DND-41 (cell line): ENCODE measurements at regions not wholly inside any gene's neighbourhood (a gene's known extent, or its start where the extent isn't known, plus 50 kb on each side); places are given as distances from the start of the nearest gene placed in this dataset.

Experiments used
- ATAC-seq: fragments of 200-7000 bp; cut with Tn5 transposase; 3 replicates; pipeline ENCODE4 v1.9.1; 2021; ENCODE audit warnings: low read depth; ENCODE audit not compliant: insufficient read depth
- DNase-seq: peaks from one replicate; pipeline ENCODE4 v3.0.0-alpha.2; 2020
- H2AFZ ChIP-seq: 2 replicates; pipeline ENCODE4 v1.6.0; 2012; ENCODE audit warnings: low read depth, low read length
- H3K27ac ChIP-seq: 2 replicates; pipeline ENCODE4 v1.5.1; 2012; ENCODE audit warnings: low read length, inconsistent platforms
- H3K27me3 ChIP-seq: fragments of 200-600 bp; sonication (generic); 2 replicates; pipeline ENCODE4 v1.6.0; 2012; ENCODE audit warnings: low read length, mild to moderate bottlenecking, inconsistent platforms; ENCODE audit not compliant: insufficient read depth, poor library complexity
- H3K36me3 ChIP-seq: 2 replicates; pipeline ENCODE4 v1.5.1; 2012; ENCODE audit warnings: low read length, inconsistent platforms; ENCODE audit not compliant: insufficient read depth
- H3K4me1 ChIP-seq: 2 replicates; pipeline ENCODE4 v1.5.1; 2012; ENCODE audit warnings: mild to moderate bottlenecking, low read length; ENCODE audit not compliant: insufficient read depth
- H3K4me2 ChIP-seq: 2 replicates; pipeline ENCODE4 v1.6.0; 2012; ENCODE audit warnings: mild to moderate bottlenecking, moderate library complexity, low read length, inconsistent platforms; ENCODE audit not compliant: insufficient read depth
- H3K4me3 ChIP-seq, 2 experiments: fragments of 200-600 bp in 1 of 2; shearing (Covaris generic) in 1 of 2; 2 replicates each; pipeline ENCODE4 v1.5.1; 2012 to 2016; ENCODE audit warnings: inconsistent platforms in 2 of 2, low read length in 2 of 2, mild to moderate bottlenecking in 2 of 2, low read depth in 1 of 2, moderate library complexity in 1 of 2
- H3K79me2 ChIP-seq: 2 replicates; pipeline ENCODE4 v1.6.0; 2012; ENCODE audit warnings: low read length, inconsistent platforms; ENCODE audit not compliant: insufficient read depth
- H3K9ac ChIP-seq: 2 replicates; pipeline ENCODE4 v1.6.0; 2012; ENCODE audit warnings: low read depth, mild to moderate bottlenecking, inconsistent platforms, low read length, moderate library complexity
- H3K9me3 ChIP-seq: 2 replicates; pipeline ENCODE4 v1.5.1; 2012; ENCODE audit warnings: low read length, moderate library complexity, mild to moderate bottlenecking, inconsistent platforms; ENCODE audit not compliant: insufficient read depth, severe bottlenecking
- H4K20me1 ChIP-seq: 2 replicates; pipeline ENCODE4 v1.6.0; 2012; ENCODE audit warnings: low read length; ENCODE audit not compliant: insufficient read depth
- EZH2 ChIP-seq: IDR thresholded peaks from 3 replicates; pipeline ENCODE4 v1.6.1; 2012; ENCODE audit warnings: borderline replicate concordance, low read depth, mild to moderate bottlenecking, moderate library complexity, low read length, inconsistent platforms; ENCODE audit not compliant: severe bottlenecking
- TF ChIP-seq, protein P1 (sequence below): IDR thresholded peaks from 2 replicates; pipeline ENCODE4 v1.5.1; 2012; ENCODE audit warnings: borderline replicate concordance, low read length, moderate library complexity, mild to moderate bottlenecking; ENCODE audit not compliant: poor library complexity, severe bottlenecking; ENCODE audit errors: extremely low read depth

DNA sequence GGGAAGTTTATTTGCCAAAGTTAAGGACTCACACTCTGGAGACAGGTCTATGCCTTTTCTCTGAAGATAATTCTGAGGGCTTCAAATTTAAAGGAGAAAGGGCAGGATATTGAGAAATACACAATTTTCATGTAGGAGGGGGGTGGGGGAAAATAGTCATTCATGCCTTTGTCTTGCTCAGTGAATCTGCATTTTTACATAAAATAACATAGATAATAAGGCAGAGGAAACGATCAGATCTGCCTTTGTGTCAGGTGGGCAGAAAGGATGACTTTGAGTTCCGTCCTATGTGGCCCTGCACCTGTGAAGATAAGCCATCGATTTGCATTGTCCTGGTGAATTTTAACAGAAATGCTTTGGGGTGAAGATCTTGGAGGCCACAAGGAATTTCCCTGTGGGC lies 76.8 kb downstream of the SC5D start:
- no peak for ATAC-seq
- no peaks in the 10 kb centered on the region for H3K9me3 ChIP-seq
- no peak for TF ChIP-seq EZH2
- TF ChIP-seq, protein P1, sequence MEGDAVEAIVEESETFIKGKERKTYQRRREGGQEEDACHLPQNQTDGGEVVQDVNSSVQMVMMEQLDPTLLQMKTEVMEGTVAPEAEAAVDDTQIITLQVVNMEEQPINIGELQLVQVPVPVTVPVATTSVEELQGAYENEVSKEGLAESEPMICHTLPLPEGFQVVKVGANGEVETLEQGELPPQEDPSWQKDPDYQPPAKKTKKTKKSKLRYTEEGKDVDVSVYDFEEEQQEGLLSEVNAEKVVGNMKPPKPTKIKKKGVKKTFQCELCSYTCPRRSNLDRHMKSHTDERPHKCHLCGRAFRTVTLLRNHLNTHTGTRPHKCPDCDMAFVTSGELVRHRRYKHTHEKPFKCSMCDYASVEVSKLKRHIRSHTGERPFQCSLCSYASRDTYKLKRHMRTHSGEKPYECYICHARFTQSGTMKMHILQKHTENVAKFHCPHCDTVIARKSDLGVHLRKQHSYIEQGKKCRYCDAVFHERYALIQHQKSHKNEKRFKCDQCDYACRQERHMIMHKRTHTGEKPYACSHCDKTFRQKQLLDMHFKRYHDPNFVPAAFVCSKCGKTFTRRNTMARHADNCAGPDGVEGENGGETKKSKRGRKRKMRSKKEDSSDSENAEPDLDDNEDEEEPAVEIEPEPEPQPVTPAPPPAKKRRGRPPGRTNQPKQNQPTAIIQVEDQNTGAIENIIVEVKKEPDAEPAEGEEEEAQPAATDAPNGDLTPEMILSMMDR = no peak
- H3K36me3 ChIP-seq = no peaks in the 10 kb centered on the region
- H3K4me3 ChIP-seq = no peak overlapping the region
- H3K4me2 ChIP-seq = no peak overlapping the region
- H3K4me1 ChIP-seq = peaks cover 54% of the 10 kb centered on the region
- no peaks in the 10 kb centered on the region for H3K79me2 ChIP-seq
- DNase-seq = no peak
- H2AFZ ChIP-seq = no peak overlapping the region
- H3K27me3 ChIP-seq = no peaks in the 10 kb centered on the region
- no peak overlapping the region for H3K9ac ChIP-seq
- no peak overlapping the region for H3K27ac ChIP-seq
- H4K20me1 ChIP-seq = no peaks in the 10 kb centered on the region

DNA sequence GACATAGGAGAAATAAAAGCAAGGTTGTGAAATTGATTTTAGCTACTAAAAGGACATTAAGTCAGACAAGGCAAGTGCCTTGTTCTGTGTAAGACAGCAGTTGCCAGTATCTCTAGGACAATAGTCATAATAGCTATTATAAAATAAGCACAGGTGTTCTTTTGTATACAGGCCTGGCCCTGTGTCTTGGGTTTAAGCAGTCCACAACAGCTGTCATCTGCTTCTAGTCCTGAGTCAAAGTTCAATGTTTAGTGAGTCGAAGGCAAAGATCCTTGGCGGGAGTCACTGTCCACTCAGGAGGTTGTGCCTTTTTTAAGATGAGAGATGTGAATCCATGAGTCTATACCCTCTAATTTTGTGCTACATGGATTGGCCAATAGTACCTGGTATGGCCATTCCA lies 79.5 kb downstream of the SC5D start:
- ATAC-seq = no peak

DNA sequence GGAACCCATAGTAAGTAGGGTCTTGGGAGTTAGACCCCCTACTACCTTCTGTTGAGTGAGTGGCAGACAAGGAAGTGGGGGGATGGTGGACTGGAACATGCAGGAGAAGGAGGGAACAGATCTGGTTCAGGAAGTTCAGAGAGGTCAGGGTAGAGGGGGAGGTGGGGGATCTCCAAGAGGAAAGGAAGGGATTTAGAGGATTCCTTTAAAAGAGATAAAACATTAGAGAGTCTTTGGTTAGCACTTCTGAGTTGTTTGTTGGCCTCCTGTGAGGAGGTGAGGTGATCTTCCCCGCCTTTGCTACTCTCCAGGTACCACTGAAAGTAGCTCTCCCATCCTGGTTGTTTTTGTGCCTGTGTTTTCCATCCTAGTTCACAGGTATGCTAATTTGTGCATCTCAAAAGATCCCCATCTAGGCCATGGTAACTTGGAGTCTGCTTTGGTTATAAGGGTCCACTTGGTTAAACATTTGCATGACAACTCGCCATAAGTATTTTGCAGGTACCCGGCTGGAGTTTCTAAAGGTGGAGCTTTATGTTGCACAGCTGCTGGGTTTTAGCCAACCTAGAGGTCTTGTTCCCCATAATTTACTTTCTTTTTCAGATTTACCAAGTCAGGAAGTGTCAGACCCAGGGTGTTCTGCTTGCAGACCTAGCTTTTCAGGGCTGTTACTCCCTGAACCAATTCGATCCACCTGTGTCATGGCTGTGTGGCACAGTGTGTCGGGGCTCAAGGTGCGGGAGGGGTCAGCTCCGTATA lies 79.3 kb upstream of the SORL1 start:
- TF ChIP-seq EZH2 = no peak
- TF ChIP-seq, protein P1 = no peak
- Histone ChIP-seq H3K27ac (no peak overlapping the region), H3K4me2 (no peak overlapping the region), H2AFZ (peak overlapping the region; percentile 41; the same call in 1 of the 2 replicates), H3K36me3 (no peaks in the 10 kb centered on the region), H3K9me3 (no peaks in the 10 kb centered on the region), H3K4me1 (peaks cover 41% of the 10 kb centered on the region), H3K79me2 (no peaks in the 10 kb centered on the region), H3K4me3 (no peak overlapping the region), H4K20me1 (no peaks in the 10 kb centered on the region), H3K9ac (no peak overlapping the region), H3K27me3 (no peaks in the 10 kb centered on the region)
- ATAC-seq (peak; percentile 63), DNase-seq (peak; percentile 18)

More for the DNA sequence above, 79.5 kb downstream of the SC5D start:
- no peak overlapping the region for H3K27ac ChIP-seq
- TF ChIP-seq, protein P1 = no peak
- TF ChIP-seq EZH2 = no peak
- peaks cover 45% of the 10 kb centered on the region for H3K4me1 ChIP-seq
- no peaks in the 10 kb centered on the region for H3K9me3 ChIP-seq
- H3K27me3 ChIP-seq = no peaks in the 10 kb centered on the region
- no peak overlapping the region for H3K4me3 ChIP-seq
- no peaks in the 10 kb centered on the region for H4K20me1 ChIP-seq
- no peak overlapping the region for H2AFZ ChIP-seq
- H3K79me2 ChIP-seq = no peaks in the 10 kb centered on the region
- DNase-seq = no peak
- H3K36me3 ChIP-seq = no peaks in the 10 kb centered on the region
- H3K4me2 ChIP-seq = no peak overlapping the region
- H3K9ac ChIP-seq = no peak overlapping the region
